Ecto neural progenitor cell (in vitro differentiated cells): ENCODE measurements at regions not wholly inside any gene's neighbourhood (a gene's known extent, or its start where the extent isn't known, plus 50 kb on each side); places are given as distances from the start of the nearest gene placed in this dataset.

ENCODE experiments used
- DNase-seq: peaks from one replicate; pipeline ENCODE4 v3.0.0-alpha.2; 2018; ENCODE audit warnings: low spot score

DNA sequence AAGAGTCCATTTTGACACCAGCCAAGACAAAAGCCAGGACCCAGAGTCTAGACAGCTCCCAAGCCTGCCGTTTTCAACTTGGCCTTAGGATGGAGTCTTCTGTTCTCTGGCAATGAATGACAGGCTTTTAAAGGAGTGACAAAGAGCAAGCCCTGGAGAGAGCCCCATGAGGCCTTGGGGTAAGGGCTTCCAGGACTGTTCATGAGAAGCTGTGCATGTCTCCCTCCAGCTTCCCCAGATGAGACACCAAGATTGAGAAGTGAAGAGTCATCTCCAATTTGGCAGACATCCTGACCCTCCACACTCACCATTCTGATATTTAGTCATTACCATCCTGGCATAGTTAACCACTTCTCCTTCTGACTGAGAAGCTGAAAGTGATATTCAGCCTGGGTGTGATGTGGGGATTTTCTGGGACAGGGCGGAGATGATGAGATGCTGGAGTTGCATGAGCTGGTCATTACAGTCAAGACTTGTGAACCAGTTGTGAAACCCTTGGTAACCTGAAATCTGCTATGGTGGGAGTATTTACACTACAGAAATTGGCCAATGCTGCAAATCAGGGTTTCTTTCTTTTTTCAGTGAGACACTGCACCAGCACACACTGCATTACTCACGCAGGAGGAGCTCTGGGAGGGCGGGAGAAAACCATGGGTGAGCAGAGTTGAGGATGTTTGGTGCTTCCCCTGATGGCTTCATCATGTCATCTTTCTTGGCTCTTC is 77.8 kb downstream of the VCPKMT start:
- no peak for DNase-seq

DNA sequence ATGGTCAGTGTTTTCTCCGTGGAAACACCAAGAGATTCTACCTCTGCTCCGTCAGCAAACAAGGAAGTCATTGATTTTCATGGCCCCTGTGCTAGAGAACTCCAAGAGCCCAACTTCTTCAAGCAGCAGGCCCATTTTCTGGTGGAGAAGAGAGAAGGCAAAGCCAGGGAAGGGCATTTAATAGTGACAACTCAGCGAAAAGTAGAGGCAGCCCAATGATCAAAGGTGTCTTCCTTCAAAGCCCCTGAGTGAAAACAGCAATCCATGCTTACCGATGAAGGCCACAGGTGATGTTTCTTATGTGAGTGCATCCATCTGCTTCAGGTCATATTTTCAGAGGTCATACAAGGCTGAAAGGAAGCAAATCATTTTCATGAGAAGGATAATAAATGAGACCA is 77.3 kb downstream of the VCPKMT start:
- no peak for DNase-seq

DNA sequence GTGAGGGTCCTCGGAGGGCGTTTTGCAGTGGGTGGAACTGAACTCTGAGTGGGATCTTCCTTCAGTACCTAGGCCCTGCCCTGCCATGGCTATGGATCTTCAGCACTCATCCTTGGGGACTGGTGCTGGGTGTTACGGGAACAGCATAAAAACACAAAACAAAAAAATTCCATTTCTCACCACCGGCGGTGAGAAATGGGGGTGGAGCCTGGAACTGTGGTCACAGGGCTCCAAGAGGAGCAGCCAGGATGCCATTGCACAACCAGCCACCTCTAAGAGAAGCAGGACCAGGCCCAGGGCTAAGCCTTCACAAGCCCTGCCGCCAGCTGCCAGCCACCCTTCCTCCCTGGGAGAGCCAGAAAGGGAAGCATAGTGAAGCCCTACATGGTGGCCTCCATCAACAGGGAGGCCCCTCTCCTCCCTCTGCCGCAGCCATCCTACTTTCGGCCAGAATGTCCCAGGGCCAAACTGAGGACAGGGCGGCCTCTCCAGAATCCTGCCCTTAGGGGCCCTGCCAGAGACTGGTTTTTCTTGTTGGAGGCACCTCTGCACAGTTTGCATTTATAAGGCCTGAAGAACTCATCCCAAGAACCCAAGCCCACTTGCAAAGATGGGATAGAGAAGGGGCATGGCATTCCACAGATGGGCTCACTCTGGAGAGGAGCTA is 76.5 kb downstream of the VCPKMT start:
- no peak for DNase-seq

DNA sequence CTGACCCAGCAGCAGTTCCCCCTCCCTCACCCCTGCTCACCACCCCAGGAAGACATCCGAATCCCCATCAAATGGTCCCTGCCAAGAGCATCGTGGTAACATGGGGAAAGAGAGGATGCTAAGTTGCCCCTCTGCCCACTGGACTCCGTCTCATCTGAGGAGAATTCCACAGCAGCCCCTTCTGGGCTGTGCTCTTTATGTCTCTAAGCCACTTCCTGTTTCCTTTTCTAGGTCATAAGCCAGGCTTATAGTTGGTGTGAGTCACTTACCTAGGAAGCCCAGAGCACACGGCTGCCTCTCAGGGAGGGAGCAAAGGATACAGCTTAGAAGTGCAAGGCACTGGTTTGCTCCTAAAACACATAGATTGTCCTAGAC is 76.0 kb downstream of the VCPKMT start:
- no peak for DNase-seq

DNA sequence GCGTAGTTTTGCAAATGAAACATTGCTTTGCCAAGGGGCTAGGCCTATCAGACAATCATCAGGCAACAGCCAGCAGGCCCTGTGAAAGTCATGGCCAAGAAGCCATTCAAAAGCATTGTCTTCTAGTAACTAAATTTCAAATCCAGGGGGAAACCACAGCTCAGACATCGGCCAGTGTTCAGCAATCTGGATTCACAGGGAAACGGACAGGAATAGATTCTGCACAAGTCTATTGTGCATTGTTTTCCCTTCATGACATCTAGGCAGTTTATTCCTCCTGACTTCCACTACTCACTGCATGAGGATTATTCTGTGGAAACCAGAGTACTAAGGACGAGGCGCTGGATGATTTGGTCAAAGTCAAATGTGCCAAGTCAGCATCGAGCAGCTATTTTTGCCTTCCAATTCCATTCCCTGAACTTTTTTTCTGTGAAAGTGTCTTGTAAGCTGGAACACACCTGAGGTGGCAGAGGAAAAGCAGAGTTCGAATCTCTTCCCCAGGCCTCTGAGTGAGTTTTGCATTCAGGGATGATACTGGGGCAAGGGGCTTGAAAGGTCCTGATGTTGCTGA is 75.4 kb downstream of the VCPKMT start:
- DNase-seq, result no peak

DNA sequence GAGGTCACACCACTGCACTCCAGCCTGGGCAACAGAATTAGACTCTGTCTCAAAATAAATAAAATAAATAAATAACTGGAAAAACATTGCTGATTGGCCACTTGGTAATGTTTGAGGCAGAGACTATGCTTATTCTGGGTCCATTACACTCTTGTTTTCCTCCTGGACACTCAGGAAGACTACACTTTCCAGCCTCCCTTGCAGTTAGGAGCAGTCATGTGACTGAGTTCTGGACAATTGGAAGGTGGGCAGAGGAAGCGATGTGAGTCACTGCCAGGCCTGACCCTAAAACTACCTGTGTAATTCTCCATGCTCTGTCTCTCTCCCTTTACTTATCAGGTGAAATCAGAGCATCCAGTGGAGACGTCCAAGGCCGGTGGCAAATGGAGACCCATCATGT is 74.4 kb downstream of the VCPKMT start:
- no peak for DNase-seq

DNA sequence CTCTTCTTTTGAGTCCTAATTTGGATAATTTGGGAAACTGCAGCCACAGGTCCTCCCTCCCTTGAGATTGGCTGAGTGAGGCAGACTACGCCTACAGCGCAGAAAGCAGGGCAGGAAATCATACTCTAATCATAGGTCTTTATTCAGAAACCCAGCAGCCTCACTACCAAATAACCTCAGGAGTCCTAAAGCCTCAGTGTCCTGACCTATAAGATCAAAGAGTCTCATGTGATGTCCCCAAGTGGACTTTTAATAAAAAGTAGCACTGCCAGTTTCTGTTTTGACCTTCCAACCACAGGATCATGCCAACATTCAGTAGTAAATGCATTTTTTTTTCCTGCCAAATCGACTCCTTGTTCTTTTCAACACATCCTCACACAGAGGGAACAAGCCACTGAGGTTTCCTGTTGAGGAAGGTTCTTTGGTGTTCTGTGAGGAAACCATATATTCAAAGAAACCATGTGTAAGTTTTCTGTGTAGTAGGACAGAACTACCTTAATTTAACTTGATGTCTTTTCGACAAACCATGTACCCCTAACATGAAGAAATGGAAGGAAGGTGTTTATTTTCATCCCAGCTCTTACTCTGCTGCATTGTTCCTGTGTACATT is 72.2 kb downstream of the VCPKMT start:
- no peak for DNase-seq

DNA sequence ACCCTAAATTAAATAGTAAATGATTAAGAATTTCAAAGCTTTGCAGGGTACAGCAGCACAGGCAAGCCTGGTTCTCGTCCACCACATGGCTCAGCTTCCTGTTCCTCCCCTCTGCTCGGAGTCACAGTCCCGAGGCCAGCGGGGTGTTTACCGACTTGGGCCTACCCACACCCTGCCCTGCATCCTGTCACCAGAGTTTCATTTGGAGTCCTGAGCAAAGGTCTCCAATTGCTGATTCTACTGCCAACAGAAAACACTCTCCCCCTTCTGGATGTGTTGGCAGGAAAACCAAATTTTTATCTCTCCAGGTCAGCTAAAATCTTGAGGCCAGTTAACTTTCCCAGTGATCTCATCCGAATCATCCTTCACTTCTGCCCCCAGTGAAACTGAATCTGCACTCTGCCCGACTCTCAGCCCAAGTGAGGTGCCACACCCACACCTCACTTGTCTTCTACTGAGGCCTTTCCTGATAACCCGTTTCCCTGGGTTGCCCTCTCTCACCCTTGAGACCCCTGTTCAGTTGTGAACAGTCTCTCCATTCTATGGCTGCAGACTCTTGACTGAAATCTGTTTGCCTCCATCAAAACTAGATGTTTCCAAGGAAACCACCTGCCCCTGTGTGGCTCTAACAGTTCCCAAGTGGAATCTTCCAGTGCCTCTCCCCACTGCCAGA is 71.2 kb downstream of the VCPKMT start:
- no peak for DNase-seq

DNA sequence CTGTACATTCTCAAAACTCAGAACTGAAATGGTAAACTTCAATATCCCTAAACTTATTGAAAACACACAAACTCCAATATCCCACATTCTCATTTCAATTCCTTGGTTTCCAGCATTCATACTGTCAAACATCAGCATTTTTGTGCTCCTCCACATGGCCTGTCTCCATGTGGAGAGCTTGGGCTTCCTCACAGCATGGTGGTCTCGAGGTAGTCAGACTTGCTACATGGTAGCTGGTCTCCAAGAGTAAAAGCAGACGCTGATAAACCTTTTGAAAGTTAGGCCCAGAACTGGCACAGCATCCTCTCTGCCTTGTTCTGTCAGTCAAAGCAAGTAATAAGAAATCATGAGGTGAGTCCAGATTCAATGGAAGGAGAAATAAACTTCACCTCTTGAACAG is 70.5 kb downstream of the VCPKMT start:
- no peak for DNase-seq

DNA sequence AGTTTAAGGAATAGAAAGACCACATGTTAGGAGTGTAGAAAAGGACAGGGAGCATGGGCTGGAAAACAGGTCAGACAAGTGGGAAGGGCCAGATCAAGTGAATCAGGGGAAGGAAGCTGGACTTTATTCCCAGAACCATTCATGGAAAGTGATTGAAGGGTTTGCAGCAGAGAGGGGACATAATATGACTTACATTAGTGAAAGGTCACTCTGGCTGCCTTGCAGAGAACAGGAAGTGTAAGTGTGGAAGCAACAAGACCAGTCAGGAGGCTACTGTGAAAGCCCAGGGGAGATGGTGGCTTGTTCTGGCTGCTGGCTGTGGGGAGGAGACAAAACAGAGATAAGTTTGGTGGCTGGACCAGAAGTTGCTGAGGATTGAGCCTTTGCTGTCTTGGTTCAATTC is 69.1 kb downstream of the VCPKMT start:
- DNase-seq, result no peak

DNA sequence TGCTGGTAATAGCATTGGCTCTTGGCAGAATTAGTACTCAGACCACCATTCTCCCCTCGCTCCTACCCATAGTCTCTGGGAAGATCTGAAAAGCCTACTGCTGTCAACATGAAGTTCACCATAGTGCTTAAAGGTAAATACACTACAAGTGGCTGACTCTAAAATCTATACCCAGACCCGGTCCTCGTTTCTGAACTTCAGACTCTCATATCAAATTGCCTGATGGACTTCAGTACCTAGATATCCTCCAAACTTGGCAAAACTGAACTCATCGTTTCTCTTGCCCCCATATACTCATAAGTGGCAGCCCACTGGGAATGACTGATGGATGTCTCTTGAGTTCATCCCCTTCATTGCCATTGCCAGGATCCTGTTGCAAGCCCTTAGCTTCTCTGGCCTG is 67.3 kb downstream of the VCPKMT start:
- no peak for DNase-seq

DNA sequence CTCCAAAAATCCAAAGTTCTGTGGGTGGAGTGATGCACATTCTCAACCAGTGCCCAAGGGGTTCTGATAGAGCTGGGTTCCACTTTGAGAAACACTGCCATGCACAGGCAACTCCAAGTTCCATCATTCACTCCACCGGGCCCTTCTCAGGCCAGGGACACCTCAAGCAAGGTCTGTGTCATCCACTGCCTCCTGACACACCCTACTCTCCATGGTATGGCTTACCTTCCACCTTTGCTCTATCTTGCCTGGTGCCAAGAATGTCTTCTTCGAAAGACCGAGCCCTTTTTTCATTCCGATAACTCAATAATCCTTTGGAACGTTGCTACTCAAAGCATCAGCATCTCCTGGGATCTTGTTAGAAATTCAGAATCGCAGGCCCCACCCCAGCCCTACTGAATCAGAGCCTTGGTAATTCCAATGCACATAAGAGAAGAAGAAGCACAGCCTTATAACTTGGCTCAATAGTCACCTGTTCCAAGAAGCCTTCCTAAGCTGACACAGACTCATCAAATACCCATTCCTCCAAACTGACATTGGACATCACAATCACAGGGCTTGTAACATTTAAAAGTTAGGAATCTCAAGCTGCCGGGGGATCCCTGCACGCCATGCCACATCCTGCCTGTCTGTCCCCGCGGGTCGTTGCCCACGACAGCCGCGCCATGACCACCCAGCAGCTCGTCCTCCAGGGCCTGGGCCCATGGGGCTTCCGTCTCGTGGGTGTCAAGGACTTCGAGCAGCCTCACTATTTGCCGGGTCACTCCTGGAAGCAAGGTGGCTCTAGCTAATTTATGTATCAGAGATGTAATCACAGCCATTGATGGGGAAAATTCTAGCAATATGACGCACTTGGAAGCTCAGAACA is 66.4 kb downstream of the VCPKMT start:
- DNase-seq, result no peak

DNA sequence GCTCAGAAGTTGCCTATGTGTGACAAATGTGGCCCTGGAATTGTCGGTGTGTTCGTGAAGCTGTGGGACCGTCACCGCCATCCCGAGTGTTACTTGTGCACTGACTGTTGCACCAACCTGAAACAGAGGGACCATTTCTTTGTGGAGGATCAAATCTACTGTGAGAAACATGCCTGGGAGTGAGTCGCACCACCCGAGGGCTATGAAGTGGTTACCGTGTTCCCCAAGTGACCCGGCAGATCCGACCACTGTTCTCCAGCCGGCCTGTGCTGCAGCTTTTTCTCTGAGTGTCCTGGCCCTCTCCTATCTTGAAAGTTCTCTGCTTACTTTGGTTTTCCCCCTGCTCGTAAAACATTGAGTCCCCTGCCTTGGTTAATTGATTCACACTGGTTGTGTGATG is 65.3 kb downstream of the VCPKMT start:
- DNase-seq, result no peak

DNA sequence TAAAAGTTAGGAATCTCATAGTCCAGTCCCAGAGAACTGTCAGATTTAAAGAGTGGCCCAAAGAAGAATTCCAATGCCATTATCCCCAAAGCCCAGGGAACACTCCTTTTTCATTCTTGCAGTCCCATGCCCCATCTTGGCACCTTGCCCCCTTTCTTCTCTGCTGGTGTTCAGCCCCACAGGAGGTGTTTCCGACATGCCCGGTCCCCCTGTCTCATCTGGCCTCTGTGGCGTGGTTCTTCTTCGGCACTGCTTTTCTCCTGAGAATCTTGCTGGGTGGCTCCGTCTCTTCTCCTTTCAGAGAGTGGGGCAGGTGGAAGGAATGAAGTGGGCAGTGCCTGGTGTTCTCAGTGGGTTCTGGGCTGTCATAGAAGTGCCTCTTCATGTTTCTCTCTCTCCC is 64.7 kb downstream of the VCPKMT start:
- DNase-seq, result no peak

DNA sequence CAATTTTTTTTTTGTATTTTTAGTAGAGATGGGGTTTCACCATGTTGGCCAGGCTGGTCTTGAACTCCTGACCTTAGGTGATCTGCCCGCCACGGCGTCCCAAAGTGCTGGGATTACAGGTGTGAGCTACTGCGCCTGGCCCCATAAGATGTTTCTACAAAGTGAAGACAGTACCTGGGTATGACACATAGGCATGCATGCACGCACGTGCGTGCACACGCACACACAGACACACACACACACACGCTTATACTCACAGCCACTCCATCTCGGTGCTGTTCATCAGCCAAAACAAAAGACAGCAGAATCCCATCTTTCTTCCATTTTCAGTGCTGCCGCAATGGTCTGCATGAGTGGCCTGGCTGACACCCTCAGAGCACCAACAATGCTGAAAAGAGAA is 63.9 kb downstream of the VCPKMT start:
- no peak for DNase-seq

DNA sequence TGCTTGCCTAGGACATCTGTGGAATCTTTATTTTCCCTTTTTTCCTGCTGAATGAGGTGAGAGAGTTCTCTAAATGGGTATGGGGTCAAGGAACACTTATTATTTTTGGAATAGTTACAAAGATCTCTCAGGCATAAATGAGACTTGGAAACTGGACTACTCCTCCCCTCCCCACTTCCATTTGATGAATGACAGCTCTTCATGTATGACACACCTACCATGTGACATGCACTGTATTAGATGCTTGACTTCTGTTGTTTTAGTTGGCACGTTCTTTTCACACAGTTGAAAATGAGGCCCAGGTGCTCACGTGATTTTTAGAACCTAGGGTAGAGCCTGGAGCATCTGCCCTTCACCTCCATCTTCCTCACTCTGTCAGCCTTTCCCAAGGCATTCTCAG is 62.4 kb downstream of the VCPKMT start:
- no peak for DNase-seq

DNA sequence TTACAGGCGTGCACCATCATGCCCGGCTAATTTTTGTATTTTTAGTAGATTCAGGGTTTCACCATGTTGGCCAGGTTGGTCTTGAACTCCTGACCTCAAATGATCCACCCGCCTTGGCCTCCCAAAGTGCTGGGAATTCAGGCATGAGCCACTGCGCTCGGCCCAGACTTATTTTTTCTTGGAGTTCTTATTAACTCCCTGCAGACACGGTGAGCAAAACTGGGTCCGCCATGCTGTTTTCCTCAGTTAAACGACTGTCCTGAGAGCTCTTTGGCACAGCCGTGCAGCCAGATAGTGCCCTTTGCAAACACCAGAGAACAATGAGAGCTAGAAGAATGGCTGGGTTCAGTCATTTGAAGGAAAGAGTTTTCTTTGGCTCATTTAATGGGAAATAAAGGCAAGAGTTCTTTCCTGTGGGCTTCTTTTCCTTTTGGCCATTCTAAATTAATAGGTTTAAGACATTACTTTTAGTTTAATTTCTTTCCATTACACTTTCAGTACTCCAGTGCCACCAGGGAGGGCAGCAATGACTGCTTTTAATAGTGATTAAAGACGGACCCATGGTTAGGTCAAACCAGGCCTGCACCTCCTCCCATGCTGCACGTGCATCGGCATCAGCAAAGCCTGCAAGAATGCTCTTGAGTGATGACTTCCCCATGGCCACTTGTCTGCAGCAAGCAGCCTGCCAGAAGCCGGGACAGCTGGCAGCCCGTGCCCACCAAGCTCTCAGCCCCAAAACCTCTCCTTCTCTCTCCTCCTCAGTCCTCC is 60.7 kb downstream of the VCPKMT start:
- DNase-seq, result no peak

DNA sequence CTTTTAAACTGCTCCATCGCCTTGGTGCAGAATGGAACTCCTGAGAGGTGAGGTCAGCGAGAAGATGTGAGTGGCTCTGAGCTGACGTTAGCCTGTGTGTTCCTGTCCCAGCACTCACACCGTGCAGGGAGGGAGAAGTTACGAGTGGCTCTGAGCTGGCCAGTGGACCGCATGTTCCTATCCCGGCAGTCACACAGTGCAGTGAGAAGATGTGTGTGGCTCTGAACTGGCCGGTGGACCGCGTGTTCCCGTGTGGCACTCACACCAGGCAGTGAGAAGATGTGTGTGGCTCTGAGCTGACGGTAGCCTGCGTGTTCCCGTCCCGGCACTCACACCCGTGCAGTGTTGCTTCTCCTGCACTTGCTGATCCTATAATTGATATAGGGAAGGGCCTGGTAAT is 59.9 kb downstream of the VCPKMT start:
- no peak for DNase-seq

DNA sequence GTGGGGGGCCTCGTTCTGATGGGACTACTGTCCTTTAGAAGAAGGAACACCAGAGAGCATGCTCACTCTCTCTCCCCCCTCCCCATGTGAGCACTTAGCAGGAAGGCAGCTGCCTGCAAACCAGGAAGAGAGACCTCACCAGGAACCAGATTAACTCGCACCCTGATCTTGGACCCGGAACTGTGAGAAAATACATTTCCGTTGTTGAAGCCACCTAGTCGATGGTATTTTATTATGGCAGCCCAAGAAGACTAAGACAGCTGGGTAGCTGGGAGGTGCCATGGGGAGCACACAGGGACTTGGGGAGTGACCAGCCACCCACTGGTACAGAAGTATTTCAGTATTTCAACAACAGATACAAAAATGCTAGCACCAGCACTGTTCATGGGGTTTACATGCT is 59.0 kb downstream of the VCPKMT start:
- DNase-seq, result no peak

DNA sequence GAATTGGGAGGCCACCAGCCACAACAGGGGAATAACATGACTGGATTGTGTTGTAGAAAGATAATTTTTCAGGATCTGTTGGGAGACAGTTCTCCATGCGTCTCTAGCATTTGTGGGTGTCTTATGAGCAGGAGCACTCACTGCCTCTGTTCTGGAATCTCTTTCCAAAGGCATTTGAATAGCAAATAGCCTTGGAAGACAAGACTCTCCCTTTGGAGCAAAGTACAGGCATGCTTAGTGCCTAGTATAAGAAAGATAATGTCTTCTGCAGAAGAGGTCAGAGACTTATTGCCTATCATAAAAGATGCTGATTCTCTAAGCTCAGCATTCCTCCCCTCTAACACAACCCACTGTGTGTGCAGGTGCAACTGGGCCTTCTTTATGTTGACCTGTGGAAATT is 58.3 kb downstream of the VCPKMT start:
- no peak for DNase-seq
